ENCODE measurements at regions not wholly inside any gene's neighbourhood (a gene's known extent, or its start where the extent isn't known, plus 50 kb on each side); places are given as distances from the start of the nearest gene placed in this dataset.

- Histone ChIP-seq H3K9me3 (replicated peaks in 1 of 11) (no peaks in the 10 kb centered on the region), H3K27ac (no peak overlapping the region), H3K4me2 (peak overlapping the region in 3 of 11 experiments; percentile 0 to 14 (median 12); a peak in 3 of 22 replicates), H3K4me1 (peaks cover 0 to 15% (median 10%) of the 10 kb centered on the region in 10 experiments; a peak in 12 of 20 replicates), H3K9ac (no peak overlapping the region; a peak in 1 of 22 replicates), H3K4me3 (no peak overlapping the region), H3K36me3 (no peaks in the 10 kb centered on the region), H4K20me1 (no peaks in the 10 kb centered on the region), H3K27me3 (no peaks in the 10 kb centered on the region)
- TF ChIP-seq Cebpa-rat (IDR thresholded peaks at IDR 0.05) = no peak
These were observed 49.7 kb upstream of the SLC2A1 start for GRCh38 chr1:43008115-43009060.
